HG03097 (cell line): ENCODE measurements at regions not wholly inside any gene's neighbourhood (a gene's known extent, or its start where the extent isn't known, plus 50 kb on each side); places are given as distances from the start of the nearest gene placed in this dataset.
"Not testable (repeated sequence)": the region's sequence is repeated elsewhere in the genome, so short reads cannot be mapped to it uniquely, and the experiment has no call there.

Experiments used
- ATAC-seq: cut with Tn5 transposase; IDR thresholded peaks from one replicate; pipeline ENCODE4 v1.9.1; 2021; ENCODE audit not compliant: unreplicated experiment, low FRiP score

GRCh38 chr3:147333098-147333497 is 73.2 kb downstream of the ZIC4 start:
- no peak for ATAC-seq

- no peak for ATAC-seq
Observed at GRCh38 chr3:147328711-147329110, 77.6 kb downstream of the ZIC4 start.

- no peak for ATAC-seq
Observed at GRCh38 chr3:147324356-147324755, 82.0 kb downstream of the ZIC4 start.

GRCh38 chr3:147318900-147319299 is 87.4 kb downstream of the ZIC4 start:
- ATAC-seq = no peak

- not testable (repeated sequence) for ATAC-seq
Observed at GRCh38 chr3:147317080-147317479, 89.3 kb downstream of the ZIC4 start.

- ATAC-seq = no peak
Observed at GRCh38 chr3:147313513-147313912, 92.8 kb downstream of the ZIC4 start.

- no peak for ATAC-seq
Observed at GRCh38 chr3:147312786-147313280, 93.5 kb downstream of the ZIC4 start.

- ATAC-seq = no peak
Observed at GRCh38 chr3:147311716-147312115, 94.6 kb downstream of the ZIC4 start.

GRCh38 chr3:147305533-147306250 is 100.7 kb downstream of the ZIC4 start:
- ATAC-seq = no peak

GRCh38 chr3:147304756-147305155 is 101.6 kb downstream of the ZIC4 start:
- no peak for ATAC-seq

- no peak for ATAC-seq
Observed at GRCh38 chr3:147301781-147302180, 104.6 kb downstream of the ZIC4 start.

- ATAC-seq = no peak
Observed at GRCh38 chr3:147299656-147300055, 106.7 kb downstream of the ZIC4 start.

GRCh38 chr3:147298511-147298982 is 107.8 kb downstream of the ZIC4 start:
- ATAC-seq = no peak

- no peak for ATAC-seq
Observed at GRCh38 chr3:147297761-147298350, 108.5 kb downstream of the ZIC4 start.

GRCh38 chr3:147287370-147287769 is 119.0 kb downstream of the ZIC4 start:
- ATAC-seq = not testable (repeated sequence)

GRCh38 chr3:147269907-147270306 is 136.4 kb downstream of the ZIC4 start:
- ATAC-seq = no peak

- no peak for ATAC-seq
Observed at GRCh38 chr3:147267434-147267833, 138.9 kb downstream of the ZIC4 start.

- ATAC-seq = no peak
Observed at GRCh38 chr3:147257944-147258343, 148.4 kb downstream of the ZIC4 start.

- no peak for ATAC-seq
Observed at GRCh38 chr3:147256739-147257138, 149.6 kb downstream of the ZIC4 start.

- ATAC-seq = no peak
Observed at GRCh38 chr3:147246906-147247305, 159.4 kb downstream of the ZIC4 start.

GRCh38 chr3:147245638-147246037 is 160.7 kb downstream of the ZIC4 start:
- not testable (repeated sequence) for ATAC-seq

- not testable (repeated sequence) for ATAC-seq
Observed at GRCh38 chr3:147245022-147245421, 161.3 kb downstream of the ZIC4 start.
